Memory B cell (primary cell): ENCODE measurements at regions not wholly inside any gene's neighbourhood (a gene's known extent, or its start where the extent isn't known, plus 50 kb on each side); places are given as distances from the start of the nearest gene placed in this dataset.
"Not testable (repeated sequence)": the region's sequence is repeated elsewhere in the genome, so short reads cannot be mapped to it uniquely, and the experiment has no call there.

Source experiments
- ATAC-seq: fragments of 150-1000 bp; cut with Tn5 transposase; 2 replicates; pipeline ENCODE4 v1.10.0; 2021; ENCODE audit warnings: low read depth, mild to moderate bottlenecking, moderate library complexity
- DNase-seq, 2 donors: peaks; one replicate each; pipeline ENCODE4 v3.0.0; 2022; ENCODE audit warnings: low spot score in 2 of 2
- H3K27ac Mint-ChIP-seq: one replicate; pipeline ENCODE4 v1.8.0; 2022; ENCODE audit warnings: mild to moderate bottlenecking, moderate library complexity, mixed read lengths
- H3K27me3 Mint-ChIP-seq: one replicate; pipeline ENCODE4 v1.8.0; 2022; ENCODE audit warnings: mixed read lengths
- H3K36me3 Mint-ChIP-seq: one replicate; pipeline ENCODE4 v1.8.0; 2022; ENCODE audit warnings: mild to moderate bottlenecking, mixed read lengths
- H3K4me1 Mint-ChIP-seq: one replicate; pipeline ENCODE4 v1.8.0; 2022; ENCODE audit warnings: mixed read lengths
- H3K4me3 Mint-ChIP-seq: one replicate; pipeline ENCODE4 v1.8.0; 2022; ENCODE audit warnings: mild to moderate bottlenecking, moderate library complexity, mixed read lengths
- H3K9me3 Mint-ChIP-seq: one replicate; pipeline ENCODE4 v1.8.0; 2022; ENCODE audit warnings: mixed read lengths

- ATAC-seq, H3K4me1 Mint-ChIP-seq, H3K27ac Mint-ChIP-seq, DNase-seq, H3K27me3 Mint-ChIP-seq, H3K4me3 Mint-ChIP-seq, H3K36me3 Mint-ChIP-seq, H3K9me3 Mint-ChIP-seq: not testable (repeated sequence)
Measured at GRCh38 chr15:21063512-21063911, 197.4 kb upstream of the POTEB2 start.

GRCh38 chr15:21062619-21063163 is 196.6 kb upstream of the POTEB2 start:
- H3K4me3 Mint-ChIP-seq, ATAC-seq, H3K36me3 Mint-ChIP-seq, DNase-seq, H3K4me1 Mint-ChIP-seq, H3K27me3 Mint-ChIP-seq, H3K27ac Mint-ChIP-seq, H3K9me3 Mint-ChIP-seq: not testable (repeated sequence)

- H3K4me3 Mint-ChIP-seq, DNase-seq, H3K36me3 Mint-ChIP-seq, H3K27ac Mint-ChIP-seq, H3K4me1 Mint-ChIP-seq, H3K9me3 Mint-ChIP-seq, ATAC-seq, H3K27me3 Mint-ChIP-seq: not testable (repeated sequence)
Measured at GRCh38 chr15:21051866-21052265, 185.8 kb upstream of the POTEB2 start.

GRCh38 chr15:21031703-21032102 is 165.6 kb upstream of the POTEB2 start:
- peak; percentile 17 for ATAC-seq

GRCh38 chr15:21029001-21029400 is 162.9 kb upstream of the POTEB2 start:
- not testable (repeated sequence) for DNase-seq, H3K9me3 Mint-ChIP-seq, H3K36me3 Mint-ChIP-seq, H3K27ac Mint-ChIP-seq, H3K4me3 Mint-ChIP-seq, H3K27me3 Mint-ChIP-seq, H3K4me1 Mint-ChIP-seq, ATAC-seq

More at GRCh38 chr15:21031703-21032102, 165.6 kb upstream of the POTEB2 start:
- not testable (repeated sequence) for H3K4me3 Mint-ChIP-seq, H3K36me3 Mint-ChIP-seq, H3K27me3 Mint-ChIP-seq, DNase-seq, H3K9me3 Mint-ChIP-seq, H3K4me1 Mint-ChIP-seq, H3K27ac Mint-ChIP-seq

GRCh38 chr15:21027942-21028341 is 161.8 kb upstream of the POTEB2 start:
- H3K27ac Mint-ChIP-seq, H3K36me3 Mint-ChIP-seq, H3K4me3 Mint-ChIP-seq, H3K27me3 Mint-ChIP-seq, H3K9me3 Mint-ChIP-seq, ATAC-seq, H3K4me1 Mint-ChIP-seq, DNase-seq: not testable (repeated sequence)

- not testable (repeated sequence) for H3K4me1 Mint-ChIP-seq, H3K9me3 Mint-ChIP-seq, H3K36me3 Mint-ChIP-seq, H3K27me3 Mint-ChIP-seq, ATAC-seq, H3K4me3 Mint-ChIP-seq, H3K27ac Mint-ChIP-seq, DNase-seq
Measured at GRCh38 chr15:21026848-21027247, 160.7 kb upstream of the POTEB2 start.

- not testable (repeated sequence) for H3K27me3 Mint-ChIP-seq, ATAC-seq, H3K4me1 Mint-ChIP-seq, H3K4me3 Mint-ChIP-seq, H3K36me3 Mint-ChIP-seq, DNase-seq, H3K27ac Mint-ChIP-seq, H3K9me3 Mint-ChIP-seq
Measured at GRCh38 chr15:21024235-21024987, 158.3 kb upstream of the POTEB2 start.

- H3K9me3 Mint-ChIP-seq, DNase-seq, H3K27me3 Mint-ChIP-seq, H3K4me1 Mint-ChIP-seq, H3K36me3 Mint-ChIP-seq, ATAC-seq, H3K4me3 Mint-ChIP-seq, H3K27ac Mint-ChIP-seq: not testable (repeated sequence)
Measured at GRCh38 chr15:21018176-21018575, 152.1 kb upstream of the POTEB2 start.

GRCh38 chr15:21017326-21017725 is 151.2 kb upstream of the POTEB2 start:
- H3K4me1 Mint-ChIP-seq, H3K36me3 Mint-ChIP-seq, DNase-seq, H3K27ac Mint-ChIP-seq, H3K27me3 Mint-ChIP-seq, H3K4me3 Mint-ChIP-seq, H3K9me3 Mint-ChIP-seq, ATAC-seq: not testable (repeated sequence)

GRCh38 chr15:21016589-21016988 is 150.5 kb upstream of the POTEB2 start:
- H3K9me3 Mint-ChIP-seq, H3K27ac Mint-ChIP-seq, ATAC-seq, H3K4me1 Mint-ChIP-seq, DNase-seq, H3K27me3 Mint-ChIP-seq, H3K4me3 Mint-ChIP-seq, H3K36me3 Mint-ChIP-seq: not testable (repeated sequence)

- ATAC-seq, H3K9me3 Mint-ChIP-seq, H3K27me3 Mint-ChIP-seq, DNase-seq, H3K4me3 Mint-ChIP-seq, H3K27ac Mint-ChIP-seq, H3K4me1 Mint-ChIP-seq, H3K36me3 Mint-ChIP-seq: not testable (repeated sequence)
Measured at GRCh38 chr15:21015171-21015570, 149.1 kb upstream of the POTEB2 start.

- not testable (repeated sequence) for DNase-seq, H3K27me3 Mint-ChIP-seq, H3K36me3 Mint-ChIP-seq, H3K9me3 Mint-ChIP-seq, H3K27ac Mint-ChIP-seq, H3K4me1 Mint-ChIP-seq, H3K4me3 Mint-ChIP-seq, ATAC-seq
Measured at GRCh38 chr15:21013308-21013707, 147.2 kb upstream of the POTEB2 start.

GRCh38 chr15:21009651-21010050 is 143.5 kb upstream of the POTEB2 start:
- not testable (repeated sequence) for H3K9me3 Mint-ChIP-seq, ATAC-seq, H3K27ac Mint-ChIP-seq, DNase-seq, H3K27me3 Mint-ChIP-seq, H3K4me1 Mint-ChIP-seq, H3K4me3 Mint-ChIP-seq, H3K36me3 Mint-ChIP-seq

- not testable (repeated sequence) for H3K27me3 Mint-ChIP-seq, H3K36me3 Mint-ChIP-seq, ATAC-seq, H3K4me3 Mint-ChIP-seq, H3K4me1 Mint-ChIP-seq, H3K27ac Mint-ChIP-seq, DNase-seq, H3K9me3 Mint-ChIP-seq
Measured at GRCh38 chr15:21003459-21003858, 137.3 kb upstream of the POTEB2 start.
